Smooth muscle cell (in vitro differentiated cells): ENCODE measurements at regions not wholly inside any gene's neighbourhood (a gene's known extent, or its start where the extent isn't known, plus 50 kb on each side); places are given as distances from the start of the nearest gene placed in this dataset.

Experiments used
- DNase-seq: peaks from one replicate; lab custom pipeline; 2025; ENCODE audit not compliant: unreplicated experiment; lab: John Stamatoyannopoulos, UW
- H2AFZ ChIP-seq: fragments of 200-600 bp; sonication (generic); 2 replicates; pipeline ENCODE4 v1.6.0; 2016; ENCODE audit warnings: antibody characterized with exemption, low read depth, mild to moderate bottlenecking
- H3F3A ChIP-seq: fragments of 200-600 bp; sonication (generic); 2 replicates; pipeline ENCODE4 v1.6.0; 2017; ENCODE audit warnings: antibody characterized with exemption, low read depth
- H3K27ac ChIP-seq: fragments of 200-600 bp; sonication (generic); 2 replicates; pipeline ENCODE4 v1.5.1; 2016; ENCODE audit warnings: low read depth, mild to moderate bottlenecking
- H3K27me3 ChIP-seq: fragments of 200-600 bp; sonication (generic); 2 replicates; pipeline ENCODE4 v1.6.1; 2016; ENCODE audit warnings: low read depth, mild to moderate bottlenecking
- H3K36me3 ChIP-seq: fragments of 200-600 bp; sonication (generic); 2 replicates; pipeline ENCODE4 v1.5.1; 2016; ENCODE audit warnings: low read depth
- H3K4me1 ChIP-seq: fragments of 200-600 bp; sonication (generic); 2 replicates; pipeline ENCODE4 v1.5.1; 2016; ENCODE audit warnings: low read depth
- H3K4me2 ChIP-seq: fragments of 200-600 bp; sonication (generic); 2 replicates; pipeline ENCODE4 v1.6.0; 2016; ENCODE audit warnings: mild to moderate bottlenecking
- H3K4me3 ChIP-seq: fragments of 200-600 bp; sonication (generic); 2 replicates; pipeline ENCODE4 v1.5.1; 2016; ENCODE audit warnings: mild to moderate bottlenecking
- H3K79me2 ChIP-seq: fragments of 200-600 bp; sonication (generic); 2 replicates; pipeline ENCODE4 v1.6.0; 2016; ENCODE audit warnings: low read depth, mild to moderate bottlenecking
- H3K9ac ChIP-seq: fragments of 200-600 bp; sonication (generic); 2 replicates; pipeline ENCODE4 v1.6.0; 2016; ENCODE audit warnings: low read depth
- H3K9me3 ChIP-seq: fragments of 200-600 bp; sonication (generic); replicated peaks from 2 replicates; pipeline ENCODE4 v1.5.1; 2016; ENCODE audit warnings: low read depth
- H4K20me1 ChIP-seq: fragments of 200-600 bp; sonication (generic); 2 replicates; pipeline ENCODE4 v1.6.0; 2016; ENCODE audit warnings: low read depth
- WGBS: methylation state at CpG from one replicate; pipeline ENCODE4 v1.1.7; 2016; ENCODE audit warnings: low lambda C conversion rate; 5-methylcytosine and 5-hydroxymethylcytosine counted together
- TF ChIP-seq, protein P1 (sequence below): fragments of 200-600 bp; sonication (generic); IDR thresholded peaks from 2 replicates; pipeline ENCODE4 v1.5.1; 2017; ENCODE audit warnings: borderline replicate concordance, mild to moderate bottlenecking, antibody characterized with exemption; ENCODE audit not compliant: insufficient read depth, poor library complexity, severe bottlenecking

DNA sequence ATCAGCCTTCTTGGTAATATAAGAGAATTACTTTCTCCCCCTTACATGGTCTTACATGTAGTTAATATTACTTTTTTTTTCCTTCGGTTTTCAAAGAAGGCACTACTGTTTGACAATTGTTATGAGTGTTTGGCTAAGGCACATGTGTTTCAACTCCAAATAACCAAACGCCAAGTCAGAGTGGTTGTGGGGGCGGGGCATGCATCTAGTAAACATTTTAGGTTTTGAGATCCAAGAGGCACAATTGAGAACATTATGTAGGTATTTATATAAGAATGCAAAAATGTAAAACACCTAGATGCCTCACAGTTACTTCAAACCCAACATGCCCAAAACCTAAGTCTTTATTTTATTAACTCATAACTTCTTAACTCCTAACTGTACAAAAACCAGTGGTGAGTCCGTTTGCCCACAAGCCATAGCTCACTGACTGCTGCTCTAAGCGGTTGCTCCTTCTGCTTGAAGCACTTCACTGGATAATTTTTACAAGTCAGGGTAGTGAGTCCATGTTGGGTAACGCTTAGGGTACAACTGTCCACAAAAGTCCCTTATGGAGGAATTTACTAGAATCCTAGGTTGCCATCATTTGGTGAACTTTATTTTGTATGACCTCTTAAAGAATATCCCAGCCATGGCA lies 189.9 kb downstream of the HUNK start:
- TF ChIP-seq, protein P1, sequence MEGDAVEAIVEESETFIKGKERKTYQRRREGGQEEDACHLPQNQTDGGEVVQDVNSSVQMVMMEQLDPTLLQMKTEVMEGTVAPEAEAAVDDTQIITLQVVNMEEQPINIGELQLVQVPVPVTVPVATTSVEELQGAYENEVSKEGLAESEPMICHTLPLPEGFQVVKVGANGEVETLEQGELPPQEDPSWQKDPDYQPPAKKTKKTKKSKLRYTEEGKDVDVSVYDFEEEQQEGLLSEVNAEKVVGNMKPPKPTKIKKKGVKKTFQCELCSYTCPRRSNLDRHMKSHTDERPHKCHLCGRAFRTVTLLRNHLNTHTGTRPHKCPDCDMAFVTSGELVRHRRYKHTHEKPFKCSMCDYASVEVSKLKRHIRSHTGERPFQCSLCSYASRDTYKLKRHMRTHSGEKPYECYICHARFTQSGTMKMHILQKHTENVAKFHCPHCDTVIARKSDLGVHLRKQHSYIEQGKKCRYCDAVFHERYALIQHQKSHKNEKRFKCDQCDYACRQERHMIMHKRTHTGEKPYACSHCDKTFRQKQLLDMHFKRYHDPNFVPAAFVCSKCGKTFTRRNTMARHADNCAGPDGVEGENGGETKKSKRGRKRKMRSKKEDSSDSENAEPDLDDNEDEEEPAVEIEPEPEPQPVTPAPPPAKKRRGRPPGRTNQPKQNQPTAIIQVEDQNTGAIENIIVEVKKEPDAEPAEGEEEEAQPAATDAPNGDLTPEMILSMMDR: no peak
- Histone ChIP-seq H3K4me2 (no peak overlapping the region), H3K4me3 (no peak overlapping the region), H4K20me1 (no peaks in the 10 kb centered on the region), H3K79me2 (no peaks in the 10 kb centered on the region), H3K9ac (no peak overlapping the region), H3K4me1 (peaks cover 10% of the 10 kb centered on the region), H3K27me3 (no peaks in the 10 kb centered on the region), H3K36me3 (no peaks in the 10 kb centered on the region), H2AFZ (no peak overlapping the region), H3F3A (no peaks in the 10 kb centered on the region), H3K27ac (no peak overlapping the region), H3K9me3 (no peaks in the 10 kb centered on the region)
- DNase-seq: no peak
- WGBS: 67% methylated on average over 6 of the region's 6 CpGs

DNA sequence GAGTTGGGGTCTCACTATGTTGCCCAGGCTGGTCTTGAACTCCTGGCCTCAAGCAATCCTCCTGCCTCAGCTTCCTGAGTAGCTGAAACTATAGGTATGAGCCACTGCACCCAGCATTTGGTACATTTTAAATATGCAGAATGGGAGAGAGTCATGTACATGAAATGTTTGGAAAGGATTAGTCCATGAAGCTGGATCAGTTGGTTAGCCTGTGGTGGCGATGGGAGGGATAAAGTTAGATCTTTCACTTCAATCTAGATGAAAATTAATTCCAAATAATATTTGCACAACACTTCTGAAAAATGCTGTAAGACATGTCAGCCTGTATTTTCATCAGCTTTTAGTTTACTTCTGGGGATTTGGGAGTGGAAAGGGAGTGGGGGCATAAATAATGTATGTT lies 188.9 kb downstream of the HUNK start:
- Histone ChIP-seq H4K20me1 (no peaks in the 10 kb centered on the region), H3K79me2 (no peaks in the 10 kb centered on the region), H3K27me3 (no peaks in the 10 kb centered on the region), H3F3A (no peaks in the 10 kb centered on the region), H3K9me3 (no peaks in the 10 kb centered on the region), H3K27ac (no peak overlapping the region), H3K4me1 (peaks cover 10% of the 10 kb centered on the region), H3K36me3 (no peaks in the 10 kb centered on the region), H3K4me3 (no peak overlapping the region), H3K9ac (no peak overlapping the region), H3K4me2 (no peak overlapping the region), H2AFZ (no peak overlapping the region)
- WGBS: 57% methylated on average over 1 of the region's 1 CpG
- TF ChIP-seq, protein P1: no peak
- no peak for DNase-seq

DNA sequence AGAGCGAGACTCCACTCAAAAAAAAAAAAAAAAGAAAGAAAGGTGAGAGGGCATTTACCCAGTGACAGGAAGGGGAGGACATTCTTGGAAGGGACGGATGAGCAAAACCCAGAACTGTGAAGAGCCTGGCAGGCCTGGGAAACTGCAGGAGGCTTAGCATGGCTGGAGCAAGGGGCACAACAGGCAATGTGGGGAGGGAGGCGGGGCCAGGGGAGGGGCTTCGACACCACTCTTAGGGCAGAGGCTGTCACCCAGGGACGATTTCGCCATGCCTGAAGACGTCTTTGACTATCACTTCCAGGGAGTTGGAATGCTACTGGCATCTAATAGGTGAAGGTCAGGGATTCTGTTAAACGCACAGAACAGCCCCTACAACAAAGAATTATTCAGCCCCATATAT lies 184.0 kb downstream of the HUNK start:
- no peak overlapping the region for H3K27ac ChIP-seq
- no peaks in the 10 kb centered on the region for H3K36me3 ChIP-seq
- no peak overlapping the region for H3K4me3 ChIP-seq
- H3F3A ChIP-seq: no peaks in the 10 kb centered on the region
- H3K9me3 ChIP-seq: peaks cover 3% of the 10 kb centered on the region
- no peak overlapping the region for H3K9ac ChIP-seq
- H3K4me1 ChIP-seq: no peaks in the 10 kb centered on the region
- H3K27me3 ChIP-seq: no peaks in the 10 kb centered on the region
- H2AFZ ChIP-seq: no peak overlapping the region
- TF ChIP-seq, protein P1: no peak
- H3K79me2 ChIP-seq: no peaks in the 10 kb centered on the region
- whole genome bisulfite sequencing: 71% methylated on average over 8 of the region's 8 CpGs
- H4K20me1 ChIP-seq: no peaks in the 10 kb centered on the region
- DNase-seq: no peak
- no peak overlapping the region for H3K4me2 ChIP-seq

DNA sequence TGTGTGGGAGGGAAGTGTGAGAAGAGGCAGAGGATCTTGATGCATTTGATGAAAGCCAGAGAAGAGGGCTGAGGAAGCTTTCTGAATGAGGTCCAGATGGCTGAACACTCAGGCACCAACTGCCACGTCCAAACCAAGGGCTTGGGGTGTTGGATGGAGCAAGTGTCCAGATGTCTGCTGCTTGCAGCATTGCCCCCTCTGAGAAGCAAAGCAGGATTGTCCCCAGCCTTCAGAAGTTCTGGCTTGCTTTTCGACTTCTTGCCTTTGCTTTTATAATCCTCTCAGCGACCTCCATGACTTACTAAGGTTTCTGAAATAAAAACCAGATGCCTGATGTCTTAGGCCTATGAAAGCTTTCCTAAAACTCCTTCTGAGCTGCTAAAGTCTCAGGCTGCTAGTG lies 182.5 kb downstream of the HUNK start:
- no peak overlapping the region for H3K27ac ChIP-seq
- H3K36me3 ChIP-seq: no peaks in the 10 kb centered on the region
- H3K4me2 ChIP-seq: no peak overlapping the region
- no peak for DNase-seq
- H3K4me1 ChIP-seq: no peaks in the 10 kb centered on the region
- no peaks in the 10 kb centered on the region for H3K27me3 ChIP-seq
- WGBS: 23% methylated on average over 3 of the region's 3 CpGs
- no peaks in the 10 kb centered on the region for H3K79me2 ChIP-seq
- H3F3A ChIP-seq: no peaks in the 10 kb centered on the region
- no peak overlapping the region for H3K4me3 ChIP-seq
- TF ChIP-seq, protein P1: no peak
- H2AFZ ChIP-seq: no peak overlapping the region
- H4K20me1 ChIP-seq: no peaks in the 10 kb centered on the region
- H3K9ac ChIP-seq: no peak overlapping the region
- H3K9me3 ChIP-seq: peaks cover 8% of the 10 kb centered on the region
